ENCODE measurements at regions not wholly inside any gene's neighbourhood (a gene's known extent, or its start where the extent isn't known, plus 50 kb on each side); places are given as distances from the start of the nearest gene placed in this dataset.
A peak's percentile ranks its signal among the peaks of the same experiment; 100 is the strongest.
"Not testable (repeated sequence)": the region's sequence is repeated elsewhere in the genome, so short reads cannot be mapped to it uniquely, and the experiment has no call there.

GRCh38 chr2:226475650-226476049, 324.0 kb downstream of the IRS1 start:
- Histone ChIP-seq H3K4me1 (replicated peaks) (peaks cover 59% of the 10 kb centered on the region), H3K27me3 (replicated peaks) (no peaks in the 10 kb centered on the region), H3K27ac (peak overlapping the region; percentile 99), H3K4me3 (no peak overlapping the region), H3K9me3 (replicated peaks) (0 out of 2 replicates have a peak, but pooled peaks cover 3% of the 10 kb centered on the region), H3K36me3 (no peaks in the 10 kb centered on the region)
- peak in 1 of 2 experiments; percentile 84 for DNase-seq (ENCODE audit: low read depth in 1 of 2, low spot score in 2 of 2)

- H3K4me3 ChIP-seq = no peak overlapping the region
- peaks cover 45% of the 10 kb centered on the region for H3K4me1 ChIP-seq (replicated peaks)
- 0 out of 2 replicates have a peak, but pooled peaks cover 3% of the 10 kb centered on the region for H3K9me3 ChIP-seq (replicated peaks)
- no peaks in the 10 kb centered on the region for H3K36me3 ChIP-seq
- H3K27me3 ChIP-seq (replicated peaks) = no peaks in the 10 kb centered on the region
- H3K27ac ChIP-seq = no peak overlapping the region
- no peak for DNase-seq (ENCODE audit: low read depth in 1 of 2, low spot score in 2 of 2)
Observed at GRCh38 chr2:226474131-226474530, 325.5 kb downstream of the IRS1 start.

DNA sequence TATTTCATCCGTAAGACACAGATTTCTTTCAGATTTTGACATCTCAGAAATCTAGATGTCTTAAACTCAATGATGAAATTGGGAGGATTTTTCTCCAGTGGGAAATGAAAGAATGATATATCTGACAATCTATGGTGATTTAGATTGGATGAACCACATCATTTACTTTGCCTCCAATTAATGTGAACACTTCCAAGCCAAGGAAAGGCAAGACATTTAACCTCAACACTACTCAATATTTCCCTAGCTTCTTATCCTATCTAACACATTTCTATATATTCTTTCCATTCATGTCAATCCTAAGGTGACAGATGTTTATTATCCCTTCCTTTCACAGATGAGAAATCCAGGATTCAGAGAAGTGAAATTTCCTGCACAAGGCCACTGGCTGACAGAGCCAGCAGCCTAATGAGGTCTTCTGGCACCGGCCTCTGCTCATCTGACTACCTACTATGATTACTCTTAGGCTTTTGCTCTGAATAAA, 327.6 kb downstream of the IRS1 start:
- H3K27me3 ChIP-seq (replicated peaks) = no peaks in the 10 kb centered on the region
- H3K27ac ChIP-seq = no peak overlapping the region
- DNase-seq (ENCODE audit: low read depth in 1 of 2, low spot score in 2 of 2) = no peak
- peaks cover 31% of the 10 kb centered on the region for H3K4me1 ChIP-seq (replicated peaks)
- H3K36me3 ChIP-seq = no peaks in the 10 kb centered on the region
- H3K9me3 ChIP-seq (replicated peaks) = 0 out of 2 replicates have a peak, but pooled peaks cover 3% of the 10 kb centered on the region
- no peak overlapping the region for H3K4me3 ChIP-seq

DNA sequence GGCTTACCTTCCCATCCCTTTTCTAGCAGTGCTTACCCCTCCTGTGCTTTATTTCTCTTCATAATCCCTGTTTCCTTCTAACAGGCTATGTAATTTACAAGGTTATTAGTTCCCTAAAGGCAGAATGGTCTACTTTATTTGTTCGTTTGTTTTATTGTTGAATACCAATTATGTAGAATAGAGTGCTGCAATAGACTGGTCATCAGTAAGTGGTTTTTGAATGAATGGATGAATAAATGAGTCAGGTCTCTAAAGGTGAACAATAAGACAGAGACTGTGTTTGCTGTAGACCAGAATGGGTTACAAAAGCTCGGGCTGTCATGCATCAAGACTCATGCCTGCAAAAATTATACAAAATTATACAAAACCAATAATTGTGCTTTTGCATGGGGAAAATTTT, 332.0 kb downstream of the IRS1 start:
- Histone ChIP-seq H3K27ac (no peak overlapping the region), H3K36me3 (no peaks in the 10 kb centered on the region)

GRCh38 chr2:226467221-226467620, 332.4 kb downstream of the IRS1 start:
- H3K4me1 ChIP-seq (replicated peaks) = peaks cover 16% of the 10 kb centered on the region
- DNase-seq (ENCODE audit: low read depth in 1 of 2, low spot score in 2 of 2) = no peak
- no peaks in the 10 kb centered on the region for H3K9me3 ChIP-seq (replicated peaks)
- no peaks in the 10 kb centered on the region for H3K27me3 ChIP-seq (replicated peaks)
- no peak overlapping the region for H3K4me3 ChIP-seq
- H3K27ac ChIP-seq = no peak overlapping the region
- no peaks in the 10 kb centered on the region for H3K36me3 ChIP-seq

More for the DNA sequence above, 332.0 kb downstream of the IRS1 start:
- no peak for DNase-seq (ENCODE audit: low read depth in 1 of 2, low spot score in 2 of 2)
- H3K9me3 ChIP-seq (replicated peaks) = no peaks in the 10 kb centered on the region
- no peaks in the 10 kb centered on the region for H3K27me3 ChIP-seq (replicated peaks)
- no peak overlapping the region for H3K4me3 ChIP-seq
- peaks cover 16% of the 10 kb centered on the region for H3K4me1 ChIP-seq (replicated peaks)

DNA sequence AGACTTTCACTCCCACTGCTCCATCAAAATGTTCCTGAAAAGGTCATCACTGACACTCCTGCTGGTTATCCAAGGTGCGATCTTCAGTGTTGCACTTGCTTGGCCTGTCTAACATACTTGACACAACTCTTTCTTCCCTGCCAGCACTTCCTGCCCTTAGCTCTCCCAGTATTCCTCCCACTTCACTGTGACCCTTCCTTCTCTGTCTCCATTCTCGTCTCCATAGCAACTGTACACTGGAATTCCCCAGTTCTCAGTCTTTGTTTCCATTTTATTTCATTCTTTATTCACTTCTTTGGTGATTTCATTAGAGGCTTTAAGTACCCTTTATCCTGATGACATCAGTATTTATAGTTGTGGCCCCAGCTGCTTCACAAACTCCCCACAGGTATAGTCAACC, 333.0 kb downstream of the IRS1 start:
- peaks cover 16% of the 10 kb centered on the region for H3K4me1 ChIP-seq (replicated peaks)
- no peaks in the 10 kb centered on the region for H3K27me3 ChIP-seq (replicated peaks)
- H3K27ac ChIP-seq = no peak overlapping the region
- H3K4me3 ChIP-seq = no peak overlapping the region
- peak in 1 of 2 experiments; percentile 36 for DNase-seq (ENCODE audit: low read depth in 1 of 2, low spot score in 2 of 2)
- H3K36me3 ChIP-seq = no peaks in the 10 kb centered on the region
- H3K9me3 ChIP-seq (replicated peaks) = no peaks in the 10 kb centered on the region

GRCh38 chr2:226466124-226466523, 333.5 kb downstream of the IRS1 start:
- Histone ChIP-seq H3K4me1 (replicated peaks) (peaks cover 16% of the 10 kb centered on the region), H3K36me3 (no peaks in the 10 kb centered on the region), H3K9me3 (replicated peaks) (no peaks in the 10 kb centered on the region), H3K4me3 (no peak overlapping the region), H3K27ac (no peak overlapping the region), H3K27me3 (replicated peaks) (no peaks in the 10 kb centered on the region)
- no peak for DNase-seq (ENCODE audit: low read depth in 1 of 2, low spot score in 2 of 2)

DNA sequence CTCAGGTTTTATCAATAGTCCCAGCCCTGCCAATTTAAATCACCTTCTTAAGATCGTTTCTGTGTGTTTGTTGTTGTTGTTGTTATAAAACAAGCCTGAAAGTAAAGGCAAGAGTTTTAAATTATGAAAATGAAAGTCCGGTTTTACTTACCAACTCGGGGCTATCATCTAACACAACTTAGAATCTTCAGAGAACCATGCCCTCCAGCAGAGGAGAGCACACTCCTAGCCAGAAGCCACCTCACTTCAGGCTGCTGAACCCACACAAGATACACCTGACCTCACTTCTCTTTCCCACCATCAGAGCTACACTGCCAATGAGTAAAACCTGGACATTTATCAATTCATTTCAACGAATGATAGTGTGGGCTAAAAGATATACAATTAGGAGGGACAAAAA, 335.2 kb downstream of the IRS1 start:
- no peaks in the 10 kb centered on the region for H3K27me3 ChIP-seq (replicated peaks)
- H3K27ac ChIP-seq = no peak overlapping the region
- no peak for DNase-seq (ENCODE audit: low read depth in 1 of 2, low spot score in 2 of 2)
- no peaks in the 10 kb centered on the region for H3K36me3 ChIP-seq
- H3K4me1 ChIP-seq (replicated peaks) = peaks cover 16% of the 10 kb centered on the region
- no peaks in the 10 kb centered on the region for H3K9me3 ChIP-seq (replicated peaks)
- no peak overlapping the region for H3K4me3 ChIP-seq

- peaks cover 16% of the 10 kb centered on the region for H3K4me1 ChIP-seq (replicated peaks)
- no peak for DNase-seq (ENCODE audit: low read depth in 1 of 2, low spot score in 2 of 2)
- H3K36me3 ChIP-seq = no peaks in the 10 kb centered on the region
- no peak overlapping the region for H3K4me3 ChIP-seq
- H3K9me3 ChIP-seq (replicated peaks) = no peaks in the 10 kb centered on the region
- no peaks in the 10 kb centered on the region for H3K27me3 ChIP-seq (replicated peaks)
- no peak overlapping the region for H3K27ac ChIP-seq
Observed at GRCh38 chr2:226463154-226463553, 336.5 kb downstream of the IRS1 start.

- peaks cover 8% of the 10 kb centered on the region for H3K4me1 ChIP-seq (replicated peaks)
- H3K27me3 ChIP-seq (replicated peaks) = no peaks in the 10 kb centered on the region
- no peaks in the 10 kb centered on the region for H3K36me3 ChIP-seq
- H3K27ac ChIP-seq = no peak overlapping the region
- H3K4me3 ChIP-seq = no peak overlapping the region
- H3K9me3 ChIP-seq (replicated peaks) = no peaks in the 10 kb centered on the region
- no peak for DNase-seq (ENCODE audit: low read depth in 1 of 2, low spot score in 2 of 2)
Observed at GRCh38 chr2:226461981-226462380, 337.6 kb downstream of the IRS1 start.

- H3K27ac ChIP-seq; H3K9me3 ChIP-seq (replicated peaks); H3K4me3 ChIP-seq; H3K27me3 ChIP-seq (replicated peaks); H3K36me3 ChIP-seq; DNase-seq (ENCODE audit: low read depth in 1 of 2, low spot score in 2 of 2); H3K4me1 ChIP-seq (replicated peaks): not testable (repeated sequence)
Observed at GRCh38 chr2:226456144-226456543, 343.5 kb downstream of the IRS1 start.

- DNase-seq (ENCODE audit: low read depth in 1 of 2, low spot score in 2 of 2) = no peak
- Histone ChIP-seq H3K27ac (no peak overlapping the region), H3K27me3 (replicated peaks) (no peaks in the 10 kb centered on the region), H3K36me3 (no peaks in the 10 kb centered on the region), H3K4me3 (no peak overlapping the region), H3K9me3 (replicated peaks) (no peaks in the 10 kb centered on the region), H3K4me1 (replicated peaks) (peaks cover 27% of the 10 kb centered on the region)
Observed at GRCh38 chr2:226452768-226453167, 346.9 kb downstream of the IRS1 start.

GRCh38 chr2:226451486-226451885, 348.1 kb downstream of the IRS1 start:
- H3K27ac ChIP-seq = no peak overlapping the region
- H3K36me3 ChIP-seq = no peaks in the 10 kb centered on the region
- H3K27me3 ChIP-seq (replicated peaks) = no peaks in the 10 kb centered on the region
- H3K4me1 ChIP-seq (replicated peaks) = peaks cover 40% of the 10 kb centered on the region
- DNase-seq (ENCODE audit: low read depth in 1 of 2, low spot score in 2 of 2) = no peak
- no peak overlapping the region for H3K4me3 ChIP-seq
- H3K9me3 ChIP-seq (replicated peaks) = no peaks in the 10 kb centered on the region

DNA sequence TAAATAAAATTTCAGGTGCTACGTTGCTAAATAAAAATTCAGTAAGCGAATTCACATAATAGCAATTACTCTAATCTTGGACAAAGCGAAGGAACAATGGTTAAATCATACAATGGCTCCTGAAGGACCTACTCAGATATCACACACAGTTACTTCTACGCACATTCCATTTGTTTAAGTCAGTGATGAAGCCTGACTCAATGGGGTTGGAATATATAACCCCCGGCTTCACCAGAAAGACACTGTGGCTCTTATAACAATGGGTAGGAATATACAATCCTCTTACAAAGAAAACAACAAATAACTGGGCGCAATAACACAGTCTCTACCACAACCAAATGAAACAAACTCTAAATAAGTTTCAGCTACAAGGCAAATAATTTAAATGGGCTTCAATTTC, 349.5 kb downstream of the IRS1 start:
- Histone ChIP-seq H3K27me3 (replicated peaks) (no peaks in the 10 kb centered on the region), H3K36me3 (no peaks in the 10 kb centered on the region), H3K4me1 (replicated peaks) (peaks cover 45% of the 10 kb centered on the region), H3K4me3 (no peak overlapping the region), H3K9me3 (replicated peaks) (no peaks in the 10 kb centered on the region), H3K27ac (peak overlapping the region; percentile 92)
- DNase-seq (ENCODE audit: low read depth in 1 of 2, low spot score in 2 of 2) = peak; percentile 64 to 81

Data from SJSA1 (cell line).